DMS153 treated with DMSO at 0.1 percent for 48 hours (cell line): ENCODE measurements at regions not wholly inside any gene's neighbourhood (a gene's known extent, or its start where the extent isn't known, plus 50 kb on each side); places are given as distances from the start of the nearest gene placed in this dataset.
"Not testable (repeated sequence)": the region's sequence is repeated elsewhere in the genome, so short reads cannot be mapped to it uniquely, and the experiment has no call there.

Experiments used
- DNase-seq: peaks from one replicate; lab custom pipeline; 2025; ENCODE audit not compliant: unreplicated experiment; lab: John Stamatoyannopoulos, UW

GRCh38 chr7:69283421-69283820 lies 314.9 kb upstream of the AUTS2 start:
- DNase-seq: no peak

- DNase-seq: no peak
These were observed 312.4 kb upstream of the AUTS2 start for GRCh38 chr7:69285854-69286253.

- no peak for DNase-seq
These were observed 302.3 kb upstream of the AUTS2 start for GRCh38 chr7:69295977-69296376.

GRCh38 chr7:69301253-69301652 lies 297.0 kb upstream of the AUTS2 start:
- DNase-seq: no peak

GRCh38 chr7:69309601-69310000 lies 288.7 kb upstream of the AUTS2 start:
- no peak for DNase-seq

GRCh38 chr7:69311489-69311888 lies 286.8 kb upstream of the AUTS2 start:
- DNase-seq: no peak

- DNase-seq: not testable (repeated sequence)
These were observed 284.4 kb upstream of the AUTS2 start for GRCh38 chr7:69313852-69314251.

- no peak for DNase-seq
These were observed 279.5 kb upstream of the AUTS2 start for GRCh38 chr7:69318794-69319193.

- no peak for DNase-seq
These were observed 269.8 kb upstream of the AUTS2 start for GRCh38 chr7:69328516-69328915.

- DNase-seq: no peak
These were observed 263.6 kb upstream of the AUTS2 start for GRCh38 chr7:69334701-69335100.

GRCh38 chr7:69335331-69335730 lies 262.9 kb upstream of the AUTS2 start:
- no peak for DNase-seq

GRCh38 chr7:69336976-69337375 lies 261.3 kb upstream of the AUTS2 start:
- DNase-seq: no peak

GRCh38 chr7:69338144-69338543 lies 260.1 kb upstream of the AUTS2 start:
- no peak for DNase-seq

GRCh38 chr7:69341288-69341687 lies 257.0 kb upstream of the AUTS2 start:
- no peak for DNase-seq

- DNase-seq: no peak
These were observed 256.0 kb upstream of the AUTS2 start for GRCh38 chr7:69342154-69342884.

GRCh38 chr7:69349291-69349690 lies 249.0 kb upstream of the AUTS2 start:
- peak; percentile 93 for DNase-seq

GRCh38 chr7:69358163-69358821 lies 240.0 kb upstream of the AUTS2 start:
- DNase-seq: no peak

- DNase-seq: no peak
These were observed 239.1 kb upstream of the AUTS2 start for GRCh38 chr7:69359003-69359700.

GRCh38 chr7:69360913-69361312 lies 237.4 kb upstream of the AUTS2 start:
- DNase-seq: no peak

GRCh38 chr7:69363136-69363535 lies 235.1 kb upstream of the AUTS2 start:
- DNase-seq: no peak

GRCh38 chr7:69364813-69365643 lies 233.2 kb upstream of the AUTS2 start:
- no peak for DNase-seq
